ENCODE measurements at regions not wholly inside any gene's neighbourhood (a gene's known extent, or its start where the extent isn't known, plus 50 kb on each side); places are given as distances from the start of the nearest gene placed in this dataset.
"Not testable (repeated sequence)": the region's sequence is repeated elsewhere in the genome, so short reads cannot be mapped to it uniquely, and the experiment has no call there.

DNA sequence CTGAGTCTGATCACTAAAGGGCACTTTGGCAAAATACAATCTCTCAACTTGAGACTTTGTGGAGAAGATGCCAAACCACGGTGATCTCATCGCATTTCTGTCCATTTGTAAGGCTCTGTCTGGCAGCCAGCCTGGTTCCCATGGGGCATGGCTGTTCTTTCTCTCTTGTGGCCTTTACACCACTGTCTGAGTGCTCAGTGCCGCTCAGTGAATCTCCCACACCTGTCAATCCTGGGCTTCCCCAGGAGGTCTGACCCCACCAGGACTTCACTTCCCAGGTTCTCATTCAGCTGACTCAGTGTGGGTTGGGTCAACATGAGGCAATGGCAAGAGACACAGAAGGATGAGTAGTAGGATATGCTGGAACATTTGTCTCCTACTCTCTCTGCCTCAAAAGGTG lies 96.8 kb upstream of the TRIB2 start:
- H3K27me3 Mint-ChIP-seq: no peaks in the 10 kb centered on the region
- no peak for DNase-seq
- H3K27ac Mint-ChIP-seq: no peak overlapping the region
- no peak overlapping the region for H3K4me3 Mint-ChIP-seq
- peaks cover 29% of the 10 kb centered on the region for H3K4me1 Mint-ChIP-seq (ENCODE audit: low read depth)
- H3K36me3 Mint-ChIP-seq (ENCODE audit: low read depth): no peaks in the 10 kb centered on the region
- no peaks in the 10 kb centered on the region for H3K9me3 Mint-ChIP-seq

DNA sequence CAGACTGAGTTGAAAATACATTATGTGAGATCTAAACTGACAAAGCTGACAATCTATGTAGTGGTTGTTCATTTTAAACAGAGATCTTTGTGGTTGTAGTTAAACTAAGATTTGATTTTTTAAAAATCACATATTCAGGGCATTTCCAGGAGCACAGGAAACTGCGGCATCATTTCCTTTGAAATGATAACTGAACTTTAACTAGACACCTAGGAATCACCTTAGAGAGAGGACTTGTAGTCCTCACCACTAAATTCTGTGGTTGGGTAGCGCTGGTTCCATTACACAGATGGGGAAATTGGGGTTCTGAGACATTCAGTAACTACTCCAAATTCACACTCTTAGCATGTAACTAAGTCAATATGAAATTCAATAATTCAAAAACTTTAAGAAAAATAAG lies 96.0 kb upstream of the TRIB2 start:
- peaks cover 31% of the 10 kb centered on the region for H3K4me1 Mint-ChIP-seq (ENCODE audit: low read depth)
- no peaks in the 10 kb centered on the region for H3K27me3 Mint-ChIP-seq
- no peaks in the 10 kb centered on the region for H3K9me3 Mint-ChIP-seq
- H3K36me3 Mint-ChIP-seq (ENCODE audit: low read depth): no peaks in the 10 kb centered on the region
- H3K4me3 Mint-ChIP-seq: no peak overlapping the region
- no peak for DNase-seq
- no peak overlapping the region for H3K27ac Mint-ChIP-seq

DNA sequence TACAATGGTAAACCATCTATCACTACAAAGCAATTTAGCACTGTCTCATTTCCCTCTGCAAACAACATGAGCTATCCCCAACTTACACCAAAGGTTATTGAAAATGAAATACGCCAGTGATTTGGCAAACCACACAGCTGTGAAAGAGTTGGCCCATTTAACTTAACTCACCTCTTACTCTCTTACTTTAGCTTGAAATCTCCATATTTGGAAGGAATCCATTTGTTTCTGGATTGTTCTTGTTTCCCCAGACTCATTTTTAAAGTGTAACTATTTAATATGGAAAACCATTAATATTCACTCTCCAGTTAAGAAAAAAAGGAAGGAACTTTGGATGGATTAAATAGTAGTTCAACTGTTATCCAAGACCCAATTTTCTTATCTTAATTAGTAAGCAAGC lies 93.7 kb upstream of the TRIB2 start:
- H3K4me3 Mint-ChIP-seq: no peak overlapping the region

DNA sequence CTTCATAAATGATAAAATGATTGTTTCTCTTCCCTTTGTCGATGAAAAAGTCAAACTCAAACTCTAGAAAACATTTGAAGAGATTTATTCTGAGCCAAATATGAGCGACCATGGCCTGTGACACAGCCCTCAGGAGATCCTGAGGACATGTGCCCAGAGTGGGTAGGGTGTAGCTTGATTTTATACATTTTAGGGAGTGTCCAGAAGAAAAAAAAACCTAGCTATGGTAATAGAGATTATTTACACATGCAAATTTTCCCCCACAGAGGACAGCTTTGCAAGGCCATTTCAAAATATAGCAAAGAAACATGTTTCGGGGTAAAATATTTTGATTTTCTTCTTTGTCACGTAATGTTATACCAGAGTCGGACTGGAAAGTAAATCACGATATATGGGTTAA lies 92.4 kb upstream of the TRIB2 start:
- Mint-ChIP-seq H3K36me3 (ENCODE audit: low read depth) (no peaks in the 10 kb centered on the region), H3K4me3 (no peak overlapping the region), H3K4me1 (ENCODE audit: low read depth) (peaks cover 28% of the 10 kb centered on the region), H3K27ac (no peak overlapping the region), H3K9me3 (no peaks in the 10 kb centered on the region), H3K27me3 (no peaks in the 10 kb centered on the region)
- DNase-seq: no peak

More for the DNA sequence above, 93.7 kb upstream of the TRIB2 start:
- H3K9me3 Mint-ChIP-seq: no peaks in the 10 kb centered on the region
- no peak for DNase-seq
- H3K27ac Mint-ChIP-seq: no peak overlapping the region
- H3K4me1 Mint-ChIP-seq (ENCODE audit: low read depth): peaks cover 28% of the 10 kb centered on the region
- no peaks in the 10 kb centered on the region for H3K36me3 Mint-ChIP-seq (ENCODE audit: low read depth)
- H3K27me3 Mint-ChIP-seq: no peaks in the 10 kb centered on the region

DNA sequence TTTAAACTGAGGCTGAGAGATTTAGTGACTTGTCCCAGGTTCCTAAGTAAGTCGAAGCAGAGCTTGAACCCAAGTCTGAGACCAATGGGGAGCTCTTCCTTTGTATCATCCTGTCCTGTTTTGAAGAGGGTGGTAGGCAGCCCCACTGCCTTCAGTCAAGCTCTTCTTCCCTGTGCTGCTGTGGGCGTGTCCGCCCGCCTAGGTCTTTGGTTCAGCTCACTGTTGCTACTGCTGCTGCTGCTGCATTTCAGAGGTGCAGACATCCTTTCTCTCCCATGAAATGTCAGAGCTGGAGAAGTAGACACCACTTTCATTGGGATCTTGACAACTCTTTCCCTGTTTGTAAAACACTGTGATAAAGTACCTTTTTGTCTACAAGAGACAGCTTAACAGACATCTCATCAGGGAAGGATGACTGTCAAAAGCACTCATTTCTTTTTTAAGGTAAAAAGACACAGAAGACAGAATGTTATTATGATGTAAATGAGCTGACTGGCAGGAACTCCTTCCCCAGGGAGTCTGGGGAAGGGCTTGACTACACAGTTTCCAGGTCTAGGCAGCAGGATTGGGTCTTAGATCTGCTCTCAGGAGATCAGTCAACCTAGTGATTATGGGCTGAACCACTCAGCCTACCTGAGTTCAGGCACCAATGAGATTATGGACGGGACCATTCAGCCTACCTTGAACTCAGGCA lies 91.7 kb upstream of the TRIB2 start:
- no peaks in the 10 kb centered on the region for H3K36me3 Mint-ChIP-seq (ENCODE audit: low read depth)
- H3K4me3 Mint-ChIP-seq: no peak overlapping the region
- no peaks in the 10 kb centered on the region for H3K9me3 Mint-ChIP-seq
- H3K4me1 Mint-ChIP-seq (ENCODE audit: low read depth): peaks cover 22% of the 10 kb centered on the region
- DNase-seq: no peak
- no peaks in the 10 kb centered on the region for H3K27me3 Mint-ChIP-seq
- no peak overlapping the region for H3K27ac Mint-ChIP-seq

DNA sequence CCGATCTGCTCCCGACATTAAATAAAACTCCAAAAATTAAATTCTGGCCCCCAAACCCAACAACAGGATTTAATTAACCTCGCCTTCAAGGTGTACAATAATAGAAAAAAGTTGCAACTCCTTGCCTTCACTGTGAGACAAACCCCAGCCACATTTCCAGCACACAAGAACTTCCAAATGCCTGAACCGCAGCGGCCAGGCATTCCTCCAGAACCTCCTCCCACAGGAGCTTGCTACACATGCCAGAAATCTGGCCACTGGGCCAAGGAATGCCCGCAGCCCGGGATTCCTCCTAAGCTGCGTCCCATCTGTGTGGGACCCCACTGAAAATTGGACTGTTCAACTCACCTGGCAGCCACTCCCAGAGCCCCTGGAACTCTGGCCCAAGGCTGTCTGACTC lies 88.2 kb upstream of the TRIB2 start:
- H3K4me3 Mint-ChIP-seq; H3K36me3 Mint-ChIP-seq (ENCODE audit: low read depth); DNase-seq; H3K9me3 Mint-ChIP-seq; H3K27me3 Mint-ChIP-seq; H3K27ac Mint-ChIP-seq: not testable (repeated sequence)
- peaks cover 19% of the 10 kb centered on the region for H3K4me1 Mint-ChIP-seq (ENCODE audit: low read depth)

DNA sequence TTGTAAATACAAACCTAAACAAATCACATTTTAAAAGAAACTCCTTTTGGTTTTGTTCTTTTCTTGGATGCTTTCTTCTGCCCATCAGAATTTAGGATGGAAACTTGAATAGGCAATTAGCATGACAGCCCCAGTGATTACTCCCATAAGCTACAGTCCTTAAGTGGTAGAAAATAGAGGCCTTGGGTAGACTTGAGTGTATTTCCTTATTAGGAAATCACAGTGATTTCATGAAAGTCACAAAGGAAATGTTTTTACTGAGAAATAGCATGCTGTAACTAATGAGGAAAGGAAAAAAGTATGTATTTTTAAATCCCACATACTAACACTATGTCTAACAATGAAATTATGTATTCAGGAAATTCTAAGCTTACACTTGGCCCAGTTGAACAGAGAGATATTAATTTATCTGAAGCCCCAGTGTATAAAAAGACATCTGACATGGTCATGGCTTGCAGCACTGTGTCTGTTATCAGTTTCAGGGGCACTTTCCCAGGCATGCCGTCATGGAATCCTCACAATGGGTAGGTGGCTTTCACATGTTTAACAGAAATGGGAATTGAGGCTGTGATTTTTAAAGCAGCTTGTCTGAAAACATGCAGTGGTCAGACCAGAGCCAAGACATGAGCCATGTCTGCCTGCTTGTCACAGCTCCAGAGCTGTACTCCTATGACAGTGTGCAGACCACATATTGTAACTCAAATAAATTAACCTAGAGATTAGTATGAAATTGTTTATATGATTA lies 79.7 kb upstream of the TRIB2 start:
- Mint-ChIP-seq H3K4me3 (no peak overlapping the region), H3K9me3 (no peaks in the 10 kb centered on the region), H3K27me3 (no peaks in the 10 kb centered on the region), H3K4me1 (ENCODE audit: low read depth) (peaks cover 33% of the 10 kb centered on the region), H3K27ac (no peak overlapping the region), H3K36me3 (ENCODE audit: low read depth) (no peaks in the 10 kb centered on the region)
- no peak for DNase-seq

DNA sequence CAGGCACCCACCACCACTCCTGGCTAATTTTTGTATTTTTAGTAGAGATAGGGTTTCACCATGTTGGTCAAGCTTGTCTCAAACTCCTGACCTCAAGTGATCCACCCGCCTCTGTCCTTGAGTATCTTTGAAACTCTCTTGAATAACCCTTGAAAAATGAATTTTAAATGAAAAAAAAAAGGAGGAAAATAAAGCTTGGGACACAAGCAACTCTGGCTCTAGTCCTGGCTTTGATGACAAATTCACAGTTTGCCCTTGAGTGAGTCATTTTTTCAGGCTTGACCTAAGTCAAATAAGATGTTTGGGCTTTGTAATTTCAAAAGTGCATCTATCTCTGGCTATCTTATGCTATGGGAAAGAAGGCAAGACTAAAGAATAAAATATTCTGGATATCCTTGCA lies 79.0 kb upstream of the TRIB2 start:
- no peak for DNase-seq
- no peak overlapping the region for H3K27ac Mint-ChIP-seq

DNA sequence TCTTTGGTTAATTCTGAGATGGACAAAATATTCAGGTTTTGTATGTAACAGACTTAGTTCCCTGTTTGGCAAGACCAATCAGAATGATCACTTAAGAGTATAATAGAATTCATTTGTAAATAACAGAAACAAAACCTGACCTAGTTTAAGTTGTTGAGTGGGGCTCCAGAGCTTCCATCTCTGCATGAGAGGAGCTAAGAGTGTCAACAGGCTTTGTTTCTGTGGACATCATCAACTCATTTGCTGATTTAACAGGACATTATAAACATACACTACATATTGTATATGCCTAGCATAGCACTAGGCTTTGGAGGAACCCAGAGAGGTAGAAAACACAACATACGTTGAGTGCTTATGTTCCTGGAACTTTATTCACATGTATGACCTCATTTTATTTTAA lies 75.3 kb upstream of the TRIB2 start:
- Mint-ChIP-seq H3K9me3 (peaks cover 11% of the 10 kb centered on the region), H3K27me3 (no peaks in the 10 kb centered on the region), H3K4me3 (no peak overlapping the region), H3K27ac (no peak overlapping the region), H3K36me3 (ENCODE audit: low read depth) (no peaks in the 10 kb centered on the region), H3K4me1 (ENCODE audit: low read depth) (peaks cover 27% of the 10 kb centered on the region)
- DNase-seq: no peak

More for the DNA sequence above, 79.0 kb upstream of the TRIB2 start:
- no peaks in the 10 kb centered on the region for H3K27me3 Mint-ChIP-seq
- H3K36me3 Mint-ChIP-seq (ENCODE audit: low read depth): no peaks in the 10 kb centered on the region
- no peak overlapping the region for H3K4me3 Mint-ChIP-seq
- no peaks in the 10 kb centered on the region for H3K9me3 Mint-ChIP-seq
- peaks cover 33% of the 10 kb centered on the region for H3K4me1 Mint-ChIP-seq (ENCODE audit: low read depth)

DNA sequence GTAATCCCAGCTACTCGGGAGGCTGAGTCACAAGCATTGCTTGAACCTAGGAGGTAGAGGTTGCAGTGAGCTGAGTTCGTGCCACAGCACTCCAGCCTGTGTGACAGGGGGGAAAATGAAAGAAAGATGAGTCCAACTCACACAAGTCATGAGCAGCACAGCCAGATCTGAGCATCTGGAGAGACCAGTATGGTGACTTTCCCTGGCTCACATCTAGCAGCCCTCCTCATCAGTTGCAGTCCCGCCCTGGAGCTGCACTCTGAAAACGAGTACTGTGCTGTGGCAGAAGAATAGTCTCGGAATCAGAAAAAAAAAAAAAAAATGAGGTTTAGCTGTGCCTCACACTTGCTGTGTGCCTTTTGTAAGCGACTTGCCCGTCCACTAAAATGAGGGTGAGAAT lies 74.4 kb upstream of the TRIB2 start:
- no peak for DNase-seq
- Mint-ChIP-seq H3K36me3 (ENCODE audit: low read depth) (peaks cover 2% of the 10 kb centered on the region), H3K4me3 (no peak overlapping the region), H3K27ac (no peak overlapping the region), H3K4me1 (ENCODE audit: low read depth) (peaks cover 18% of the 10 kb centered on the region), H3K9me3 (peaks cover 11% of the 10 kb centered on the region), H3K27me3 (no peaks in the 10 kb centered on the region)

DNA sequence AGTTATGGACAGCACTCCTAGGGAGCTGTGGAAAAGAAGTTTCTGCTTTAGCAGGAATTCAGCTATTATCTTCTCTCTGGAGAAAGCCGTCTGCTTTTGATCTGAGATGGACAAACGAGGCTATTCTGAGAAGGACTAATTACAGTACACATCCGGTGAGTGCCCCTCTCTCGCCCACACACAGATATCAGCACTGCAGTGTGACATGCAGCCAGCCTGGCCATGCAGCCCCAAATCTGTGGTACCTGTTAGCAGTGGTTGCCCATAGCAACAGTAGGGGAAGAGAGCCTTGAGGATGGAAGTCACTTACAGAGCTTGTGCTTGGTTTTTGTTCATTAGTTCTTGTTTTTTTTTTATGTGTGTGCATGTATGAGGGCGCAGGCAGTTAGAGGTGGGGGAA lies 73.9 kb upstream of the TRIB2 start:
- DNase-seq: no peak
- Mint-ChIP-seq H3K9me3 (peaks cover 11% of the 10 kb centered on the region), H3K27me3 (no peaks in the 10 kb centered on the region), H3K36me3 (ENCODE audit: low read depth) (peaks cover 2% of the 10 kb centered on the region), H3K27ac (no peak overlapping the region), H3K4me3 (no peak overlapping the region), H3K4me1 (ENCODE audit: low read depth) (peaks cover 16% of the 10 kb centered on the region)

DNA sequence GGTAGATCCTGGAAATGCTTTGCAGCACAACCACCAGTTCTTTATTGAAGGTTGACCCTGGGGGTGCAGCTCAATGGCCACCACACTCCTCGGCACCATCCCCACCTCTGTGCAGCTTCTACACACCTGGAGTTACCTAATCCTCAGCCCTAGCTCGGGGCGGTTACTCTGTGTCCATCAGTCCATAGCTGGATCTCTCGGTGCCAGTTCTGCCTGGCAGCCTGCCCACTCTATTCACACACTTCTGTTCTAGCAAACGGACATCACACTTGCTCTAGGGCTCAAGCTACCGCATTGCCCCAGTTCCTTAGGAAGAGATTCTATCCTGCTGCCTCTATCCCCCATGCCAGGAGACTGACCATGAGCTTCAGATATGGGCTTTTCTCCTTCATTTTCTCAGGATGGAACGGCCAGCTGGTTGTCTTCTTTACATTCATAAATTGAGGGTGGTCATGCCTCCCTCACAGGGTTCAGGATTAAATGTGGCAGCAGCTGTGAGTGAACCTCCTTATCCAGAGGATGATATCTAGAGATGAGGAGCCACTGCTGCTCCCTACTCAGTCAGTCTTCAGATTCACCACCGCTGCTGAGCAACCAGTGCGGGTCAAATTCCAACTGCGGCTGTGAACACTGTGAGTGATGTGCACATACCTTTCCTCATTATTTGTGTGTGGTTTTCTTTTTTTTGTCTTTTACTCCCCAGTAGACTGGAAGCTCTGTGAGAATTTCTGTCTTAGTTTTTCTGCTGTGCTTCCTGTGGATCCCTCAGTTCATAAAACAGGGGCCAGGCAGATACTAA lies 66.9 kb upstream of the TRIB2 start:
- Mint-ChIP-seq H3K27ac (no peak overlapping the region), H3K4me3 (no peak overlapping the region), H3K27me3 (no peaks in the 10 kb centered on the region), H3K9me3 (peaks cover 8% of the 10 kb centered on the region), H3K4me1 (ENCODE audit: low read depth) (no peaks in the 10 kb centered on the region), H3K36me3 (ENCODE audit: low read depth) (peaks cover 2% of the 10 kb centered on the region)
- DNase-seq: no peak

DNA sequence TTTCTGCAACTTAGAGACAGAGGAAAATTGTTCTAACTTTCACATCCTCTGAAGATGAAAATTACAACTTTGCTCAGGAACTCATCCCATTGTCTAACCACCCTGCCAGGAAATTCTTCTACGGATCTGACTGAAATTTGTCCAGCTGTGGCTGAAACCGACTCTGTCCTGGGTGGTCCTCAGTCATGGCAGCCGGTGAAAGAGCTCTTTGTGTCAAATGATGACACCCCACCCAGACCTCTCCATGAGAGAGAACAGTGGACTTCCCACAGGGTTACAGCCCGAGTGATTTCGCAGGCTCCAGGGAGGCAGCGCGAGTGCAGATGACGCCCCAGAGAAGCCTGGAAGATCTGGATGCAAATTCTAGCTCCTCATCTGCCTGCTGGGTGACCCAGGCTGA lies 65.1 kb upstream of the TRIB2 start:
- Mint-ChIP-seq H3K9me3 (no peaks in the 10 kb centered on the region), H3K27ac (no peak overlapping the region)
- no peak for DNase-seq

DNA sequence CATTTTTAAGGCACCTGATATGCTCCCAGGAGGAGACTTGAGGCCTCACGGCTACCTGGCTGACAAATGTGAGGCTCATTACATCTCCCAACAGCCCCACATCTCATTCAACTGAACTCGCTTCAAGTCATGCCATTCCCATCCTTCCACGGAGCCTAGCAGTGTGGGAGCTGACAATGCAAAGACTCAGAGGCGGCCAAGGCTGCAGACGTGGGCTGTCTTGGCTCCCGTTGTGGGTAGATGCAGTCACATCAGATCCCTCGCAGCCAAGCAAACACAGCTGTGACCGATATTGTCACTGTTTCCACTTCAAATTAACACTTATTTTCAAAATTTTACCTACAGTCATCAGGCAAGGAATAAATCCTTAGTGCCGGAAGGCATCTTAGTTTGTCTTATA lies 64.0 kb upstream of the TRIB2 start:
- peaks cover 3% of the 10 kb centered on the region for H3K4me1 Mint-ChIP-seq (ENCODE audit: low read depth)

More for the DNA sequence above, 65.1 kb upstream of the TRIB2 start:
- H3K36me3 Mint-ChIP-seq (ENCODE audit: low read depth): peaks cover 1% of the 10 kb centered on the region
- no peaks in the 10 kb centered on the region for H3K27me3 Mint-ChIP-seq
- no peaks in the 10 kb centered on the region for H3K4me1 Mint-ChIP-seq (ENCODE audit: low read depth)
- no peak overlapping the region for H3K4me3 Mint-ChIP-seq

DNA sequence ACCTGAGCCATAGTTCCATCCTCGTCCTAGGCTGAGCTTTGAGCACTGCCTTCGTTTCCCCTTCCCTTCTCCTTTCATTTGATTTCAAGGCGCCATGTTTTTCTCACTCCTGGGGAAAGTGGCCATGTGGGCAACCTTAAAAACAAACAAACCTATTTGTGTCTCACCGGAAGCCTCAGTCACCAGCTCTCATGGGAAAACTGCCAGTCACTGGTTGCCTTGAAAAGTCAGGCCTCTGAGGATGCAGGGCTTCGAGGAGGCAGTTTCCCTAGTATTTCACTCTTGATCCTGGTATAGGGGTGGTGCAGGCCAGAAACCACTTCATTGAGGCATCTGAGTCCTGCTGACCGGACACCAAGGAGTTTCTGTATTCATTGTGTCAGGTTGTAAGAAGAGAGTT lies 59.2 kb upstream of the TRIB2 start:
- Mint-ChIP-seq H3K27ac (no peak overlapping the region), H3K27me3 (no peaks in the 10 kb centered on the region), H3K9me3 (no peaks in the 10 kb centered on the region), H3K4me3 (no peak overlapping the region), H3K4me1 (ENCODE audit: low read depth) (peaks cover 14% of the 10 kb centered on the region), H3K36me3 (ENCODE audit: low read depth) (no peaks in the 10 kb centered on the region)
- DNase-seq: no peak

More for the DNA sequence above, 64.0 kb upstream of the TRIB2 start:
- no peak for DNase-seq
- Mint-ChIP-seq H3K27me3 (no peaks in the 10 kb centered on the region), H3K27ac (no peak overlapping the region), H3K4me3 (no peak overlapping the region), H3K36me3 (ENCODE audit: low read depth) (no peaks in the 10 kb centered on the region), H3K9me3 (no peaks in the 10 kb centered on the region)

Measured in activated T-cell treated with anti-CD3 and anti-CD28 coated beads, Interleukin-2, amount 50 U/mL, for 24 hours (primary cell).